LNCAP (cell line): ENCODE measurements at regions not wholly inside any gene's neighbourhood (a gene's known extent, or its start where the extent isn't known, plus 50 kb on each side); places are given as distances from the start of the nearest gene placed in this dataset.

Source experiments
- CTCF ChIP-seq: fragments of 450-650 bp; IDR thresholded peaks from 2 replicates; pipeline ENCODE4 v1.5.1; 2017; ENCODE audit warnings: mild to moderate bottlenecking

- TF ChIP-seq CTCF = no peak
Measured at GRCh38 chr10:129213256-129213655, 253.8 kb upstream of the MGMT start.

GRCh38 chr10:129219364-129219763 lies 247.7 kb upstream of the MGMT start:
- TF ChIP-seq CTCF = no peak

- TF ChIP-seq CTCF = no peak
Measured at GRCh38 chr10:129222436-129222835, 244.6 kb upstream of the MGMT start.

DNA sequence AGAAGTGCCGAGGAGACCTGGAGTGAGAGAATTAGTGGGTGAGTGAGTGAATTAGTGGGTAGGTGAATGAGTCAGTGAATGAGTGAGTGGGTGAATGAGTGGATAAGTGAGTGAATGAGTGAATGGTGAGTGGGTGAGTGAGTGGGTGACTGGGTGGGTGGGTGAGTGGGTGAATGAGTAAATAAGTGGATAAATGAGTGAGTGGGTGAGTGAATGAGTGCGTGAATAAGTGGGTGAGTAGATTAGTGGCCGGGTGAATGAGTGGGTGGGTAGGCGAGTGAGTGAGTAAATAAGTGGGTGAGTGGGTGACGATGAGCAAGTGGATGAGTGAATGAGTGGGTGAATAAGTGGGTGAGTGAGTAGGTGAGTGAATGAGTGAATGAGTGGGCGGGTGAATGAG lies 243.7 kb upstream of the MGMT start:
- no peak for TF ChIP-seq CTCF

DNA sequence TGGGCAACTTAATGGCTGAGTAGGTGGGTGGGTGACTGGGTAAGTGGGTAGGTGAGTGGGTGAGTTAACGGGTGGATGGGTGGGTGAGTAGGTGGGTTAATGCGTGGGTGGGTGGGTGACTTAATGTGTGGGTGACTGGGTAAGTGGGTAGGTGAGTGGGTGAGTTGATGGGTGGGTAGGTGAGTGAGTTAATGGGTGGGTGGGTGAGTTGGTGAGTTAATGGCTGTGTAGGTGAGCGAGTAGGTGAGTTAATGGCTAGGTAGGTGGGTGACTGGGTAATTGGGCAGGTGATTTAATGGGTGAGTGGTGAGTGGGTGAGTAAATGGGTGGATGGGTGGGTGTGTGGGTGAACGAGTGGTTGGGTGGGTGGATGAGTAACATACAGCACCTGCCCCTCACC lies 243.0 kb upstream of the MGMT start:
- no peak for TF ChIP-seq CTCF

DNA sequence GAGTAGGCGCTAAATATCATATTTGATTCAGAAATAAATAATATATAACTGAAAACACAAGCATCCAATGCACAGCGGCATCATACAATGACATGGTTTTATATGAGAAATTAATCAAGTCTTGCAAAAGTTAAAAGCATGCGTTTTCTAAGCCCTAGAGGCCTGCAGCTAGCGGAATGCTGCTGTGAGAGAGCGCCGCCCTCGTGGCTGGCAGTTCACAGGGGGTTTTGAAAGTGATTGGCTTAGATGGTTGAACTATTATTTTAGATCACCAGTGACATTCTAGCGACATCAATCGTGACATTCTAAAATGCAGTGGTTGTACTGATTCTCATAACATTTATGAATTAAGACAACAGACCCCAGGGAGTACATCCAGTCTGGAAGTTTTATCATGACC lies 235.2 kb upstream of the MGMT start:
- no peak for TF ChIP-seq CTCF

- no peak for TF ChIP-seq CTCF
Measured at GRCh38 chr10:129233351-129234148, 233.5 kb upstream of the MGMT start.

- no peak for TF ChIP-seq CTCF
Measured at GRCh38 chr10:129236274-129236691, 230.8 kb upstream of the MGMT start.
